Ishikawa (cell line): ENCODE measurements at regions not wholly inside any gene's neighbourhood (a gene's known extent, or its start where the extent isn't known, plus 50 kb on each side); places are given as distances from the start of the nearest gene placed in this dataset.

Experiments
- EP300 ChIP-seq: IDR thresholded peaks from 2 replicates; pipeline ENCODE4 v1.6.1; 2012; ENCODE audit warnings: borderline replicate concordance
- TF ChIP-seq, protein P1 (sequence below): IDR thresholded peaks from 2 replicates; pipeline ENCODE4 v1.6.1; 2012

DNA sequence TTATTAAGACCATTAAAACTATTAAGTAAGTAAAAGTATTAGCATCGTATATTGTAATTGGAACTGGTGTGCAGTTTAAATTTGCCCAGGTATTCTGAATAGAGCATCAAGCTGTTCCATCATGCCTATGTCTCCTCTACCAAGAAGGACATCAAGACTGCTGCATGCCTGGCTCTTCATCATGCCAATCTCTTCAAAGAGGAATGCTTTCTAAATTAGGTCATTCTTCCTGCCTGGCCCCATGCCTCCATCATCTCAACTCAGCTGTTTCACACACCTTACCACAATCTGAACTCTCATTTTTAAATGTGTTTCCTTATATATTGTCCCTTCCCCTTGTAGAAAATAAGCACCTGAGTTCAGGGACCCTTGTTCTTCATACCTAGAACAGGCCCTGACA lies 270.5 kb upstream of the PPARGC1A start:
- TF ChIP-seq, protein P1, sequence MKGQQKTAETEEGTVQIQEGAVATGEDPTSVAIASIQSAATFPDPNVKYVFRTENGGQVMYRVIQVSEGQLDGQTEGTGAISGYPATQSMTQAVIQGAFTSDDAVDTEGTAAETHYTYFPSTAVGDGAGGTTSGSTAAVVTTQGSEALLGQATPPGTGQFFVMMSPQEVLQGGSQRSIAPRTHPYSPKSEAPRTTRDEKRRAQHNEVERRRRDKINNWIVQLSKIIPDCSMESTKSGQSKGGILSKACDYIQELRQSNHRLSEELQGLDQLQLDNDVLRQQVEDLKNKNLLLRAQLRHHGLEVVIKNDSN = no peak
- TF ChIP-seq EP300 = no peak
